ENCODE measurements at regions not wholly inside any gene's neighbourhood (a gene's known extent, or its start where the extent isn't known, plus 50 kb on each side); places are given as distances from the start of the nearest gene placed in this dataset.

- Histone ChIP-seq H3K27me3 (ENCODE audit: insufficient read depth, insufficient read length) (no peaks in the 10 kb centered on the region), H3K9ac (ENCODE audit: insufficient read length, low read depth) (no peak overlapping the region)
Observed at GRCh38 chr5:172503925-172504700, 49.8 kb upstream of the SH3PXD2B start.

More at GRCh38 chr5:172503925-172504700, 49.8 kb upstream of the SH3PXD2B start:
- peaks cover 12% of the 10 kb centered on the region for H3K4me1 ChIP-seq (ENCODE audit: insufficient read depth, insufficient read length)
- H3K9me3 ChIP-seq (ENCODE audit: insufficient read depth, low read length), result no peaks in the 10 kb centered on the region
- no peak overlapping the region for H3K4me3 ChIP-seq (ENCODE audit: insufficient read length, low read depth)
- TF ChIP-seq ZNF274 (IDR thresholded peaks at IDR 0.05; ENCODE audit: low read depth, low read length) (no peak), YY1 (IDR thresholded peaks at IDR 0.05; ENCODE audit: insufficient read depth, insufficient read length) (no peak), SUZ12 (IDR thresholded peaks at IDR 0.05; ENCODE audit: extremely low read depth, insufficient read depth, insufficient read length) (no peak)
- no peak for DNase-seq (ENCODE audit: low read depth, low spot score)
- no peaks in the 10 kb centered on the region for H3K36me3 ChIP-seq (ENCODE audit: insufficient read depth, insufficient read length, low read length)

Data from NT2/D1 (cell line).